B cell (primary cell): ENCODE measurements at regions not wholly inside any gene's neighbourhood (a gene's known extent, or its start where the extent isn't known, plus 50 kb on each side); places are given as distances from the start of the nearest gene placed in this dataset.

ENCODE experiments used
- ATAC-seq: fragments of 200-7000 bp; cut with Tn5 transposase; one replicate; pipeline ENCODE4 v1.10.0; 2021; ENCODE audit warnings: low read depth, mild to moderate bottlenecking, moderate number of reproducible peaks, moderate library complexity
- CTCF ChIA-PET: fragments of 350-600 bp; sonication (Branson Sonifier 250); formaldehyde crosslinking; loops from one replicate; lab custom pipeline; 2021; ENCODE audit warnings: antibody characterized with exemption, inconsistent platforms; lab: Charles Lee
- POLR2A ChIA-PET: fragments of 350-600 bp; sonication (Branson Sonifier 250); formaldehyde crosslinking; loops from one replicate; lab custom pipeline; 2021; ENCODE audit warnings: antibody characterized with exemption; lab: Charles Lee
- DNase-seq: peaks from one replicate; pipeline ENCODE4 v3.0.0; 2013
- H2AFZ ChIP-seq: 2 replicates; pipeline ENCODE4 v1.6.1; 2012; ENCODE audit warnings: mild to moderate bottlenecking, low read depth, low read length; ENCODE audit not compliant: insufficient read depth, poor library complexity, severe bottlenecking
- H3K27ac ChIP-seq, 2 donors: 1 replicate in 1 of 2; 2 replicates in 1 of 2; pipeline ENCODE4 v1.5.1; 2012 to 2013; ENCODE audit warnings: low read length in 2 of 2, mild to moderate bottlenecking in 2 of 2, moderate library complexity in 1 of 2
- H3K27me3 ChIP-seq, 4 experiments: fragments of 200-600 bp in 1 of 4; sonication (generic) in 1 of 4; replicated peaks in 1 of 4; 1 replicate in 2 of 4; 2 replicates in 2 of 4; pipeline versions ENCODE4 v1.6.1 to v1.7.0; 2013 to 2016; ENCODE audit warnings: low read length in 3 of 4, mild to moderate bottlenecking in 2 of 4, mixed read lengths in 1 of 4, moderate library complexity in 1 of 4; ENCODE audit not compliant: insufficient read depth in 4 of 4, control insufficient read depth in 3 of 4; ENCODE audit errors: control extremely low read depth in 1 of 4
- H3K36me3 ChIP-seq, 2 experiments: replicated peaks in 1 of 2; 1 replicate in 1 of 2; 2 replicates in 1 of 2; pipeline versions ENCODE4 v1.6.1 to v1.7.1; 2013; ENCODE audit warnings: low read length in 1 of 2; ENCODE audit not compliant: insufficient read depth in 2 of 2, control insufficient read depth in 1 of 2; ENCODE audit errors: control extremely low read depth in 1 of 2, extremely low read depth in 1 of 2
- H3K4me1 ChIP-seq, 2 donors: fragments of 200-600 bp in 1 of 2; sonication (generic) in 1 of 2; 1 replicate in 1 of 2; 2 replicates in 1 of 2; pipeline versions ENCODE4 v1.5.1 to v1.6.1; 2013 to 2017; ENCODE audit warnings: low read length in 2 of 2; ENCODE audit not compliant: control insufficient read depth in 2 of 2, insufficient read depth in 2 of 2
- H3K4me2 ChIP-seq: replicated peaks from 2 replicates; pipeline ENCODE3; 2012; ENCODE audit warnings: mild to moderate bottlenecking, low read depth, low read length; ENCODE audit not compliant: poor library complexity, severe bottlenecking
- H3K4me3 ChIP-seq, 5 experiments: fragments of 200-600 bp in 1 of 5; sonication (generic) in 1 of 5; 1 replicate in 3 of 5; 2 replicates in 2 of 5; pipeline versions ENCODE4 v1.5.1 to v1.7.0; 2011 to 2016; ENCODE audit warnings: low read length in 4 of 5, mild to moderate bottlenecking in 4 of 5, low read depth in 2 of 5, control low read depth in 1 of 5, moderate library complexity in 1 of 5; ENCODE audit not compliant: insufficient read depth in 1 of 5; ENCODE audit errors: control extremely low read depth in 1 of 5, extremely low read depth in 1 of 5
- H3K79me2 ChIP-seq: fragments of 200-600 bp; sonication (generic); one replicate; pipeline ENCODE4 v1.6.0; 2016; ENCODE audit warnings: low read length; ENCODE audit not compliant: control insufficient read depth, insufficient read depth
- H3K9ac ChIP-seq: fragments of 200-600 bp; sonication (generic); 2 replicates; pipeline ENCODE4 v1.6.1; 2017; ENCODE audit warnings: mild to moderate bottlenecking, low read length, moderate library complexity
- H3K9me3 ChIP-seq, 3 donors: one replicate each; pipeline versions ENCODE4 v1.6.1 to v1.7.1; 2013; ENCODE audit warnings: low read length in 2 of 3; ENCODE audit not compliant: control insufficient read depth in 2 of 3, insufficient read depth in 1 of 3; ENCODE audit errors: control extremely low read depth in 1 of 3
- H4K20me1 ChIP-seq: 2 replicates; pipeline ENCODE4 v1.6.0; 2012; ENCODE audit warnings: mild to moderate bottlenecking, low read length; ENCODE audit not compliant: insufficient read depth, control insufficient read depth, poor library complexity, severe bottlenecking
- H3K27ac Mint-ChIP-seq: one replicate; pipeline ENCODE4 v1.8.0; 2021; ENCODE audit warnings: mixed read lengths
- H3K27me3 Mint-ChIP-seq: one replicate; pipeline ENCODE4 v1.8.0; 2021; ENCODE audit warnings: mixed read lengths
- H3K4me1 Mint-ChIP-seq: one replicate; pipeline ENCODE4 v1.8.0; 2021; ENCODE audit warnings: mixed read lengths
- H3K4me3 Mint-ChIP-seq: one replicate; pipeline ENCODE4 v1.8.0; 2021; ENCODE audit warnings: mixed read lengths
- H3K9me3 Mint-ChIP-seq: one replicate; pipeline ENCODE4 v1.8.0; 2022; ENCODE audit warnings: mixed read lengths; ENCODE audit not compliant: insufficient read depth
- EZH2 ChIP-seq: IDR thresholded peaks from 2 replicates; pipeline ENCODE4 v1.6.1; 2012; ENCODE audit warnings: borderline replicate concordance, low read depth, mild to moderate bottlenecking, moderate library complexity, low read length; ENCODE audit not compliant: insufficient read depth, poor library complexity, severe bottlenecking
- WGBS: methylation state at CpG from one replicate; pipeline ENCODE4 v1.1.5; 2013; ENCODE audit warnings: missing lambda C conversion rate; ENCODE audit not compliant: insufficient coverage; 5-methylcytosine and 5-hydroxymethylcytosine counted together
- intact Hi-C: fragments of 100-400 bp; cut with micrococcal nuclease; formaldehyde crosslinking; loops from one replicate; pipeline ENCODE4 v1.10.0; 2022
- TF ChIP-seq, protein P1 (sequence below): fragments of 200-600 bp; IDR thresholded peaks from one replicate; pipeline ENCODE4 v1.8.0; 2022; ENCODE audit warnings: antibody characterized with exemption, mild to moderate bottlenecking

DNA sequence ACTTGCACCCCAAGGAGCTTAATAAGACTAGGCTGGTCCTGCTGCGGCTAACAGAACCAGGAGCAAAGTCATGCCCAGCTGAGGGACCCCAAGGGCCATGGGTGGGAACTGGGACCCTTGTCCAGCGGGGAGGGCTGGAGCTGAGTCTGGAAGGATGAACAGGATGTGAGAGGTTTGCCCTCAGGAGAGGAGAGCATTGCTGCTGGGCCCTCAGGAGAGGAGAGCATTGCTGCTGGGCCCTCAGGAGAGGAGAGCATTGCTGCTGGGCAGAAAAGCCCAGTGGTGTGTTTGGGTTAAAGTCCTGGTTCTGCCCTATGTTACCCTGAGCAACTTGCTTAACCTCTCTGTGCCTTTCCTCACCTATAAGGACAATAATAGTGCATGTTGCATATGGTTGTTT lies 125.8 kb downstream of the MACROH2A1 start:
- H3K9me3 Mint-ChIP-seq, result no peaks in the 10 kb centered on the region
- Histone ChIP-seq H3K4me2 (no peak overlapping the region), H2AFZ (no peak overlapping the region), H3K4me1 (no peaks in the 10 kb centered on the region), H3K27ac (no peak overlapping the region), H3K27me3 (no peaks in the 10 kb centered on the region), H3K79me2 (no peaks in the 10 kb centered on the region), H3K36me3 (no peaks in the 10 kb centered on the region), H3K4me3 (no peak overlapping the region), H3K9ac (no peak overlapping the region), H4K20me1 (no peaks in the 10 kb centered on the region), H3K9me3 (peaks cover 0 to 4% (median 0%) of the 10 kb centered on the region in 3 donors)
- CTCF ChIA-PET, result no interaction called here
- POLR2A ChIA-PET, result no interaction called here
- no peaks in the 10 kb centered on the region for H3K4me1 Mint-ChIP-seq
- H3K27me3 Mint-ChIP-seq, result peaks cover 7% of the 10 kb centered on the region
- ATAC-seq (no peak), DNase-seq (no peak)
- H3K4me3 Mint-ChIP-seq, result no peak overlapping the region
- intact Hi-C loops, result no loop called here
- WGBS, result 87% methylated on average over 2 of the region's 2 CpGs
- no peak for TF ChIP-seq EZH2
- TF ChIP-seq, protein P1, sequence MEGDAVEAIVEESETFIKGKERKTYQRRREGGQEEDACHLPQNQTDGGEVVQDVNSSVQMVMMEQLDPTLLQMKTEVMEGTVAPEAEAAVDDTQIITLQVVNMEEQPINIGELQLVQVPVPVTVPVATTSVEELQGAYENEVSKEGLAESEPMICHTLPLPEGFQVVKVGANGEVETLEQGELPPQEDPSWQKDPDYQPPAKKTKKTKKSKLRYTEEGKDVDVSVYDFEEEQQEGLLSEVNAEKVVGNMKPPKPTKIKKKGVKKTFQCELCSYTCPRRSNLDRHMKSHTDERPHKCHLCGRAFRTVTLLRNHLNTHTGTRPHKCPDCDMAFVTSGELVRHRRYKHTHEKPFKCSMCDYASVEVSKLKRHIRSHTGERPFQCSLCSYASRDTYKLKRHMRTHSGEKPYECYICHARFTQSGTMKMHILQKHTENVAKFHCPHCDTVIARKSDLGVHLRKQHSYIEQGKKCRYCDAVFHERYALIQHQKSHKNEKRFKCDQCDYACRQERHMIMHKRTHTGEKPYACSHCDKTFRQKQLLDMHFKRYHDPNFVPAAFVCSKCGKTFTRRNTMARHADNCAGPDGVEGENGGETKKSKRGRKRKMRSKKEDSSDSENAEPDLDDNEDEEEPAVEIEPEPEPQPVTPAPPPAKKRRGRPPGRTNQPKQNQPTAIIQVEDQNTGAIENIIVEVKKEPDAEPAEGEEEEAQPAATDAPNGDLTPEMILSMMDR, result no peak
- no peak overlapping the region for H3K27ac Mint-ChIP-seq

DNA sequence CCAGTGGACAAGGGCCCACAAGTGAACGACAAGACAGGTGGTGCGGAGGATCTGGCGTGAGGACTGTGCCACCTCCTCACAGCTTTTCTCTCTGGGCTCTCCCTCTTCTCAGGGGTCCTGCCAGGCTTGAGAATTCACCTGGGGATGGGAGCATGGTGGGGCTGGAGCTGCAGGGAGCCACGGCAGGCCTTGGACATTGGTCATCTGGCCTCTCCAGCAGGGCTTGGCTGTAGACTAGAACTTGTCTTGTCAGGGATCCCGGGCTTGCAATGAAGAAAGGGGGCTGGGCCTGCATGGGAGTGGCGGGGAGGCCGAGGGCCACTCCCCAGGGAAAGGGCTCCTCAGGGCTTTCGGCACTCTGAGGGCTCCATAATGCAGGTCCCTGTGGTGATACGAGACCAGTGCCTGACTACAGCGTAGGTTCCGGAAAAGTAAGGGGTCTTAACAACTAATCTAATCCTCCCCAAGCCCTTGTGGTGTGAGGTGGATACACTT lies 126.7 kb downstream of the MACROH2A1 start:
- H2AFZ ChIP-seq, result no peak overlapping the region
- H4K20me1 ChIP-seq, result no peaks in the 10 kb centered on the region
- H3K36me3 ChIP-seq, result no peaks in the 10 kb centered on the region
- no peaks in the 10 kb centered on the region for H3K4me1 ChIP-seq
- TF ChIP-seq, protein P1, result no peak
- TF ChIP-seq EZH2, result no peak
- Mint-ChIP-seq H3K4me3 (no peak overlapping the region), H3K9me3 (no peaks in the 10 kb centered on the region), H3K4me1 (no peaks in the 10 kb centered on the region), H3K27me3 (peaks cover 9% of the 10 kb centered on the region), H3K27ac (no peak overlapping the region)
- ATAC-seq (no peak), DNase-seq (no peak)
- H3K9me3 ChIP-seq, result peaks cover 0 to 4% (median 0%) of the 10 kb centered on the region in 3 donors
- POLR2A ChIA-PET, result no interaction called here
- WGBS, result 70% methylated on average over 5 of the region's 11 CpGs
- H3K79me2 ChIP-seq, result no peaks in the 10 kb centered on the region
- H3K9ac ChIP-seq, result no peak overlapping the region
- H3K4me3 ChIP-seq, result no peak overlapping the region
- no peak overlapping the region for H3K4me2 ChIP-seq
- no peaks in the 10 kb centered on the region for H3K27me3 ChIP-seq
- intact Hi-C loops, result no loop called here
- no peak overlapping the region for H3K27ac ChIP-seq
- CTCF ChIA-PET, result no interaction called here
